ENCODE measurements at regions not wholly inside any gene's neighbourhood (a gene's known extent, or its start where the extent isn't known, plus 50 kb on each side); places are given as distances from the start of the nearest gene placed in this dataset.

DNA sequence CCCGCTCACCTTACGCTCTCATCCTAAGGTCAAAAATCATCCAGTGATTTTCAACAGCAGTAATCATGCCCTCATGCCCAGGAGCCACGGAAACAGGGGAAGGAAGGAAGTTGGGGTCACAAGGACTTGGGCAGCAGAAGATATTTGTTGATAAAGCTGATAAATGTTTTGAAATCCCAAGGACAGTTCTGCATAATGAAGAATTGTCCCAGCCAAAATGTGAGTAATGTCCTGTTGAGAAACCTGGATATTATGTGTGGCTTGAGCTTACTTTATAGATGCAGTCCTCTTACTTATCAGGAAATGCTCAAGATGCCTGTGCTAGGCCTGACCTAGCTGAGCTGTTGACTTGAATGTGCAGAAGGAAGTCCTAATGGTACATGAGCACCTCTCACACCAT, 263.0 kb upstream of the ZFP42 start:
- TF ChIP-seq ZNF24 (IDR thresholded peaks at IDR 0.05) = no peak
- no peak for TF ChIP-seq ARNT (IDR thresholded peaks at IDR 0.05)
- no peak for TF ChIP-seq RAD21 (CRISPR knock-in tag; IDR thresholded peaks at IDR 0.05)
- TF ChIP-seq, protein P1, sequence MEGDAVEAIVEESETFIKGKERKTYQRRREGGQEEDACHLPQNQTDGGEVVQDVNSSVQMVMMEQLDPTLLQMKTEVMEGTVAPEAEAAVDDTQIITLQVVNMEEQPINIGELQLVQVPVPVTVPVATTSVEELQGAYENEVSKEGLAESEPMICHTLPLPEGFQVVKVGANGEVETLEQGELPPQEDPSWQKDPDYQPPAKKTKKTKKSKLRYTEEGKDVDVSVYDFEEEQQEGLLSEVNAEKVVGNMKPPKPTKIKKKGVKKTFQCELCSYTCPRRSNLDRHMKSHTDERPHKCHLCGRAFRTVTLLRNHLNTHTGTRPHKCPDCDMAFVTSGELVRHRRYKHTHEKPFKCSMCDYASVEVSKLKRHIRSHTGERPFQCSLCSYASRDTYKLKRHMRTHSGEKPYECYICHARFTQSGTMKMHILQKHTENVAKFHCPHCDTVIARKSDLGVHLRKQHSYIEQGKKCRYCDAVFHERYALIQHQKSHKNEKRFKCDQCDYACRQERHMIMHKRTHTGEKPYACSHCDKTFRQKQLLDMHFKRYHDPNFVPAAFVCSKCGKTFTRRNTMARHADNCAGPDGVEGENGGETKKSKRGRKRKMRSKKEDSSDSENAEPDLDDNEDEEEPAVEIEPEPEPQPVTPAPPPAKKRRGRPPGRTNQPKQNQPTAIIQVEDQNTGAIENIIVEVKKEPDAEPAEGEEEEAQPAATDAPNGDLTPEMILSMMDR (CRISPR knock-in tag; IDR thresholded peaks at IDR 0.05) = no peak
- no peak for TF ChIP-seq PHF8 (CRISPR knock-in tag; IDR thresholded peaks at IDR 0.05)
- TF ChIP-seq NFE2L1 (CRISPR knock-in tag; IDR thresholded peaks at IDR 0.05; ENCODE audit: borderline replicate concordance) = no peak
- no peak for TF ChIP-seq ZNF83 (CRISPR knock-in tag; IDR thresholded peaks at IDR 0.05; ENCODE audit: borderline replicate concordance)
- TF ChIP-seq GABPB1 (CRISPR knock-in tag; IDR thresholded peaks at IDR 0.05) = no peak
- no peak for TF ChIP-seq HNRNPH1 (optimal IDR thresholded peaks at IDR 0.05; ENCODE audit: low read depth, low read length)
